ENCODE measurements at regions not wholly inside any gene's neighbourhood (a gene's known extent, or its start where the extent isn't known, plus 50 kb on each side); places are given as distances from the start of the nearest gene placed in this dataset.
"Not testable (repeated sequence)": the region's sequence is repeated elsewhere in the genome, so short reads cannot be mapped to it uniquely, and the experiment has no call there.

DNA sequence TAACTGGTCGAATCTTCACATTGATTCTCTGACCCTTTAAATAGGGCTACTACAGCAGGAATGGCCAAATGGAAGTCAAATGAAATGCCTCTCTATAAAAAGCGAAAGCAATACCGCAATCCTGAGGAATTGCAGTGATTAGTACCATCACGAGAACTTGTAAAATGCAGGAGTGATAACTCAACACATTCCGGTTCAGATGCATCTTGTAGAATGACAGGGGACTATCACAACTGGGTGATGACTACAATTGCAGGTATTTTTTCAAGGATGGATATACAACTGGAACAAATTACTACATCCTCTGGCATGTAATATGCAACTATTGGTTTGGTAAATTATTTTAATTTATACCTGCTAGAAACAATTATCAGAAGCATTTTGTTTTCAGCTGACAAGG is 140.4 kb downstream of the PCDH20 start:
- 88 to 89% methylated on average over 5 of the region's 5 CpGs for WGBS, 2 donors
- H3K9me3 ChIP-seq, result peaks cover 0 to 7% (median 0%) of the 10 kb centered on the region in 4 donors
- H3K27me3 ChIP-seq, result no peaks in the 10 kb centered on the region
- no peaks in the 10 kb centered on the region for H3K4me1 ChIP-seq
- no peak for TF ChIP-seq POLR2A (IDR thresholded peaks at IDR 0.05)
- TF ChIP-seq, protein P1, sequence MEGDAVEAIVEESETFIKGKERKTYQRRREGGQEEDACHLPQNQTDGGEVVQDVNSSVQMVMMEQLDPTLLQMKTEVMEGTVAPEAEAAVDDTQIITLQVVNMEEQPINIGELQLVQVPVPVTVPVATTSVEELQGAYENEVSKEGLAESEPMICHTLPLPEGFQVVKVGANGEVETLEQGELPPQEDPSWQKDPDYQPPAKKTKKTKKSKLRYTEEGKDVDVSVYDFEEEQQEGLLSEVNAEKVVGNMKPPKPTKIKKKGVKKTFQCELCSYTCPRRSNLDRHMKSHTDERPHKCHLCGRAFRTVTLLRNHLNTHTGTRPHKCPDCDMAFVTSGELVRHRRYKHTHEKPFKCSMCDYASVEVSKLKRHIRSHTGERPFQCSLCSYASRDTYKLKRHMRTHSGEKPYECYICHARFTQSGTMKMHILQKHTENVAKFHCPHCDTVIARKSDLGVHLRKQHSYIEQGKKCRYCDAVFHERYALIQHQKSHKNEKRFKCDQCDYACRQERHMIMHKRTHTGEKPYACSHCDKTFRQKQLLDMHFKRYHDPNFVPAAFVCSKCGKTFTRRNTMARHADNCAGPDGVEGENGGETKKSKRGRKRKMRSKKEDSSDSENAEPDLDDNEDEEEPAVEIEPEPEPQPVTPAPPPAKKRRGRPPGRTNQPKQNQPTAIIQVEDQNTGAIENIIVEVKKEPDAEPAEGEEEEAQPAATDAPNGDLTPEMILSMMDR (IDR thresholded peaks at IDR 0.05), result no peak
- TF ChIP-seq EP300 (IDR thresholded peaks at IDR 0.05), result no peak
- H3K27ac ChIP-seq, result no peak overlapping the region
- H3K4me3 ChIP-seq, result no peak overlapping the region
- H3K36me3 ChIP-seq, result no peaks in the 10 kb centered on the region
- DNase-seq (ENCODE audit: low spot score in 2 of 2), result no peak

DNA sequence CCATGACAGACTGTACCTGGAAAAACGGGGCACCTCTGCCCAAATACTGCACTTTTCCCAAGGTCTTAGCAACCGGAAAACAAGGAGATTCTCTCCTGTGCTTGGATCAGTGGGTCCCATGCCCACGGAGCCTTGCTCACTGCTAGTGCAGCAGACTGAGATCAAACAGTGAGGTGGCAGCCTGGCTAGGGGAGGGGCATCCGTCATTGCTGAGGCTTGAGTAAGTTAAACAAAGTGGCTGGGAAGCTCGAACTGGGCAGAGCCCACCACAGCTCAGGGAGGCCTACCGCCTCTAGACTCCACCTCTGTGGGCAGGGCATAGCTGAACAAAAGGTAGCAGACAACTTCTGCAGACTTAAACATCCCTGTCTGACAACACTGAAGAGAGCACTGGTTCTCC is 148.8 kb downstream of the PCDH20 start:
- not testable (repeated sequence) for H3K4me1 ChIP-seq; H3K4me3 ChIP-seq; DNase-seq (ENCODE audit: low spot score in 2 of 2); H3K27ac ChIP-seq; H3K36me3 ChIP-seq; H3K27me3 ChIP-seq
- H3K9me3 ChIP-seq, result peaks cover 0 to 29% (median 0%) of the 10 kb centered on the region in 4 donors
- 80 to 90% methylated on average over 5 to 6 of the region's 6 CpGs for WGBS, 2 donors

DNA sequence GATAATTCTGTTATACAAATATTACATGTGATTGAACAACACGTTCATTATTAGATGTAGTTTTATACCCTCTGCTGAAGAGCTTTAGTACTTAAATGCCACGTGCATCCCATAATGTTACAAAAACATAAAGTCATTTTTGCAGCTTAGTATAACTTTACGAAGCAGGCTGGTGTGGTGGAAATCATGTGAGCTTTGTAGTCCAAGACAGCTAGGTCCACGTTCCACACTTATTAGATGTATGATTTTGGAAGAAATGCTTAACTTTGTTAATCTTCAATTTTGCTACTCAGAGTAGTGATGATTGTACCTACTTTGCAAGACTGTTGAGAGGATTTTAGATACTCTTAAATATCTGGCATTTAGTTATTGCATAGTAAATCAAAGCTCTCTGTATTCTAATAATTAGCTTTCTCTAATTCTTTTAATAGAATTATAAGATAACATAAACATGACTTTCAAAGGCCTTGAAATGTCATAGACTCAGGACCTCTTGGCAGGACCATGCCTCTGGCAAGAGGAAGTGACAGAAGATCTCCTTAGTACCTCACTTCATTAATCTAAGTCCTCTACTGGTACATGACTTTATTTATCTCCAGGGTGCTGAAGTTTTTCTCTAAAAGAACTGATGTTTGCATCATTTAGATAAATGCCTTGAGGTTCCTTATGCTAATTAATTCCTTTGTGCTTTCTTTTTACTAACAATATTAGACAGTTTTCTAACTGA is 153.7 kb downstream of the PCDH20 start:
- TF ChIP-seq POLR2A (IDR thresholded peaks at IDR 0.05), result no peak
- TF ChIP-seq EP300 (IDR thresholded peaks at IDR 0.05), result no peak
- TF ChIP-seq, protein P1 (IDR thresholded peaks at IDR 0.05), result no peak
- H3K27ac ChIP-seq, result no peak overlapping the region
- H3K9me3 ChIP-seq, result peaks cover 0 to 2% (median 0%) of the 10 kb centered on the region in 4 donors
- WGBS, 2 donors, result 84 to 85% methylated on average over 4 of the region's 4 CpGs
- H3K36me3 ChIP-seq, result no peaks in the 10 kb centered on the region
- H3K4me3 ChIP-seq, result no peak overlapping the region
- no peaks in the 10 kb centered on the region for H3K4me1 ChIP-seq
- DNase-seq (ENCODE audit: low spot score in 2 of 2), result no peak
- H3K27me3 ChIP-seq, result no peaks in the 10 kb centered on the region

DNA sequence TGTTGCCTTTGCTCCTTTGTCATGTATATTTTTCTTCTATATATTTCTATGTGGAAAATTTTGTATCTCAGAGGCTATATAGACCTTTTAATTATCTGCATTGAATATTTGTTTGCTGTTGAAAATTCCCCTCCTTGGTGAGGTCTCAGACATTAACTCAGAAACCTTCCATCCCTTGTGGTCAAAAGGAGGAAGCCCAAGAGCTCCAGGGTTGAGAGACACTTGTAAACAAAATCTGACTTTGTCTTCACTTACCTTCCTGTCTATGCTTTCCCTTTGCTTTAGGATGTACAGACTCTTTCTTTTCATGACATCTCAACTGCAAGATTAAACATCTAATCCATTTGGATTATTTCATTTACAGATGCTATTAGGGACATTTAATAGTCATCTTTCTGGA is 157.5 kb downstream of the PCDH20 start:
- TF ChIP-seq POLR2A (IDR thresholded peaks at IDR 0.05) (no peak), EP300 (IDR thresholded peaks at IDR 0.05) (no peak)
- TF ChIP-seq, protein P1 (IDR thresholded peaks at IDR 0.05), result no peak
- H3K27ac ChIP-seq, result no peak overlapping the region
- H3K27me3 ChIP-seq, result no peaks in the 10 kb centered on the region
- no peaks in the 10 kb centered on the region for H3K4me1 ChIP-seq
- H3K36me3 ChIP-seq, result no peaks in the 10 kb centered on the region
- DNase-seq (ENCODE audit: low spot score in 2 of 2), result no peak
- H3K9me3 ChIP-seq, result no peaks in the 10 kb centered on the region
- no peak overlapping the region for H3K4me3 ChIP-seq

DNA sequence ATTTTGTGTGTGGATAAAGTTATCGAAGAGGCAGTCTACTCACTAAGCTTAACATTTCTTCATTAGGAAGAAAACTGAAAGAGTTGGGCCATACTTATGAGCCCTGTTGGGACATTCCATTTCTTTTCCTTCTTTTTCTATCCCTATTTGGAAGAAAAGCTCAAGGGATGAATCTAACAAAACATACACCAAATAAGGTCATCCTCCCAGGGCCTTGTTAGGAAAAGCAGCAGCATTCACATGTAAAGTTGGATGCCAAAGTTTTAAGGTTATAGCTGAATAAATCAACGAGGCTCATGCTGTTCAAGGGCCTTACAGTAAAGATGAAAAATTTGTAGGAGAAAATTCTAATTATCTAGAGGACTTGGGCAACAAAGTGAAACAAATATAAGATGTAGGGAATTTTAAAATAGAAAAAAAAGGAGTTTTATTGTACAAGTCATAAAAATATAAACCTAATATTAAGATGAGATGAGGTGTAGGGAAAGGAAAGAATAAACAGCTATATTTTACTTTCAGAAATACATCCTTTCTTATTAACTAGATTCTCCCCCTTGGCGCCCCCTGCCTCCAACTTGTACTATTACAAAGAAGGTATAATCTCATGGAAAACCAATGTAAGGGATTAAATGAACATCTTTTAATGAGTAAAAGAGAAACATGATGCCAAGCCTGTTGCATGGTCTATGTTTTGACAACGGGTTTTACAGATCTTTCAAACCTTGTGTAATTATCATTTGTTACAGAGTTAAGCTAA is 160.4 kb downstream of the PCDH20 start:
- Histone ChIP-seq H3K4me3 (no peak overlapping the region), H3K9me3 (no peaks in the 10 kb centered on the region), H3K36me3 (no peaks in the 10 kb centered on the region), H3K4me1 (no peaks in the 10 kb centered on the region), H3K27me3 (no peaks in the 10 kb centered on the region), H3K27ac (no peak overlapping the region)
- WGBS, 2 donors, result 58 to 63% methylated on average over 4 of the region's 4 CpGs
- TF ChIP-seq, protein P1 (IDR thresholded peaks at IDR 0.05), result no peak
- TF ChIP-seq EP300 (IDR thresholded peaks at IDR 0.05) (no peak), POLR2A (IDR thresholded peaks at IDR 0.05) (no peak)
- no peak for DNase-seq (ENCODE audit: low spot score in 2 of 2)

Data from tibial nerve (tissue), 4 donors.